CD4-positive, alpha-beta T cell treated with Interleukin-15 for 1 hour (primary cell): ENCODE measurements at regions not wholly inside any gene's neighbourhood (a gene's known extent, or its start where the extent isn't known, plus 50 kb on each side); places are given as distances from the start of the nearest gene placed in this dataset.

Source experiments
- DNase-seq: peaks from one replicate; pipeline ENCODE4 v3.0.0-alpha.2; 2020

- no peak for DNase-seq
Measured at GRCh38 chr6:54646069-54646950, 200.3 kb upstream of the FAM83B start.

DNA sequence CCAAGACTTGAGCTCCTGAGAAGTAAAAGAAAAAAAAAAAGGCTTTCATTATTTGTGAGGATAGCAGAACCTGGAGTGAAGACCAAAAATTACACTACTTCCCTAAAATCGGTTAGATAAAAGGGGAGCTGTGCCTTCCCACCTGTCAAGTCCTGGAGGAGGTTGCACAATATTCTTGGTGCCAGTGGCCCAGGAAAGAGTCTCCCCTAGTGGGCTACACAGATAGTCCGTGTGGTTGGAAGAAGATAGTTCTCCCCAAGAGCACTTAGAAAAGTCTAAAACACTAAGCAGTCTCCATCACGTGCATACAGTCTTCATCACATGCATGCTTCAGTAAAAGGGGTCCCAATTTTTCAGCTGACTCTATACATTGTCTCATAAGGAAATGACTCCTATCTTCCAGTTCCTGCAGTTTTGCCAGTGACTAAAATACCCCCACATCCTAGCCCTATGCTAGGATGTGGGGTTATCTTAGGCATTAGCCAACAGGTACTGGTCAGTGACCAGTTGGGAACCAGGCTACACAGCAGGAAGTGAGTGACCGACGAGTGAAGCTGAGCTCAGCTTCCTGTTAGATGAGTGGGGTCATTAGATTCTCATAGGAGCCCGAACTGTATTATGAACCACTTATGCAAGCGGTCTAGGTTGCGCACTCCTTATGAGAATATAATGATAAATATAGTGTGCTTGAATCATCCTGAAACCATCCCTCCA, 199.5 kb upstream of the FAM83B start:
- DNase-seq: no peak

- DNase-seq: no peak
Measured at GRCh38 chr6:54654381-54654780, 192.2 kb upstream of the FAM83B start.

DNA sequence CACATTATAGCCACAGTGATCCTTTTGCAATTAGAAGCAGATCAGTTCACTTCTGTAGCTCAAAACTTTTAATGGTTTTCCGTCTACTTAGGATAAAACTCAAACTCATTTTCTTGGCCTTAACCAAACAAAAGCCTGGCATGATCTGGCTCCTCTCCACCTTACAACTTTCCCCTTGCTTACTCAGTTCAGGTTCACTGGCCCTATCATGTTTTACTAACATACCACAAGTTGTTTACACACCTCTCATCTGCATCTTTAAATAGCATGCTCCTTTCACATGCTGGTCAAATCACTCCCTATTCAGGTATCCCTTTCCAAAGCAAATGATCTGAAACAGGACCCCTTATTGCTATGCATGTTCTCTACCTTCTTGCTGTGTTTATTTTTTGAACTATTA, 191.4 kb upstream of the FAM83B start:
- DNase-seq: no peak

DNA sequence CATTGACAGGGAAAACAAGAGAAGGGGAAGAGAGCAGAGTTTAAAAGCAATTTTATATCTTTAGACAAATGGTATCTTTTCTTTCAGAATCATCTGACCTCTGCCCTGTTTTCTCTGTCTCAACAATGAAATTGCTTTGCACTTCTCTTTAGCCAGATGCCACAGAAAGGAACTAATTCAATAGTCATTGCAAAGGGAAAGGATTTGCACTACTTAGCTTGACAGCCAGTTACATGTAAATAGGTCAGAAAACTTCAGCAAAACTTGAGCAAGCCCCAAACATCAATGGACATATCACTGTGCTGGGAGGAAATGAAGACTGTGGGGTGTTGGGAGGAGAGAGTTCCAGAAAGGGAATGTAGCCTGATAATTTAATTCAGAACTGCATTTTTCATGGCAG, 181.3 kb upstream of the FAM83B start:
- no peak for DNase-seq

DNA sequence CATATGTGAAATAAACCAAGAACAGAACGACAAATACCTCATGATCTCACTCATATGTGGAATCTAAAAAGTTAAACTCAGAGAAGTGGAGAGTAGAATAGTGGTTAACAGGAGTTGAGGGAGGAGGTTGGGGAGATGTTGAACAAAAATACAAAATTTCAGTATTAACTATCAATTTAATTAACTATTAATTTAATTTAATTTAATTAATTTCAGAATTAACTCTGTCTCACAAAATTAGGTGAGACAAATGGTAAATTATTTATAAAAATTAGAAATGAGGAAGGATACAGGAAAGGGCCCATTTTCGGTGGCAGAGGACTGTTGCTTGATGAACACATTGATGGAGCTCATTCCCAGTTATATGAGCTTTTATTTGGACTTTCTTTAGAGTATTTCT, 166.0 kb upstream of the FAM83B start:
- no peak for DNase-seq

- no peak for DNase-seq
Measured at GRCh38 chr6:54681267-54681666, 165.3 kb upstream of the FAM83B start.

GRCh38 chr6:54681987-54682386, 164.6 kb upstream of the FAM83B start:
- no peak for DNase-seq

DNA sequence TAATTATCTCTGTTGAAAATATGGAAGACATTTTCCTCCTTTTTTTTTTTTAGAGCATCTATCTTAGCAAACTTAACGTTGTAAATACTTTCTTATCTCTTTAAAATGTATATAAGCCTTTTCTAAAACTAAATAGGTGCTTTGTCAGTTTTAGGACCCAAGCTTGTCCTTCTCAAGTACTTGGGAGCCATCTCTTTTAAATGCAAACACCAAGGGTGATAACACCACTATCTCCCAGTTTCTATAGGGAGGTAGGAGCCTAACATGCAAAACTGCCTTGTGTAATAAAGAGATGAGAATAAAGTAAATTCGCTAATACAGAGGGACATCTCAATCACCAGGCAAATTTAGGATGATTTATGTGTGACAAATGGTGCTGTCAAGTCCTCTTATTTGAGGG, 157.0 kb upstream of the FAM83B start:
- DNase-seq: no peak

DNA sequence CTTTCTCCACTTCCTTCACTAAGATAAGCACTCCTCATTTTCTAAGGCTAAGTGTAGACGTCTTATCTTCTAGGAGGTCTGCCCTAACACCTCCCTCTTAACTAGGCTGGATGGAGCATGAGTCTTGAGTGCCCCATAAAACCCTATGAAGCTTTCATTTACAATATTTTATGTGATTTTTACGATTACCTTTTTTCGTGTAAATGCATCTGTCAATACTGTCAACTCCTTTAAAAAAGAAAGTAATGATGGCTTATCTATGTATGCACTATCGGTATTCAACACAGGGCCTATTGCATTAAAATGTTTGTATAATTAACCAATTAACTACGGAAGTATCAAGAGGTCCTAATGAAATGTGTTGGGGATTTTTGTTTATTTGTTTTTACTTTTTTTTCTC, 156.0 kb upstream of the FAM83B start:
- no peak for DNase-seq

GRCh38 chr6:54694928-54695532, 151.5 kb upstream of the FAM83B start:
- no peak for DNase-seq

DNA sequence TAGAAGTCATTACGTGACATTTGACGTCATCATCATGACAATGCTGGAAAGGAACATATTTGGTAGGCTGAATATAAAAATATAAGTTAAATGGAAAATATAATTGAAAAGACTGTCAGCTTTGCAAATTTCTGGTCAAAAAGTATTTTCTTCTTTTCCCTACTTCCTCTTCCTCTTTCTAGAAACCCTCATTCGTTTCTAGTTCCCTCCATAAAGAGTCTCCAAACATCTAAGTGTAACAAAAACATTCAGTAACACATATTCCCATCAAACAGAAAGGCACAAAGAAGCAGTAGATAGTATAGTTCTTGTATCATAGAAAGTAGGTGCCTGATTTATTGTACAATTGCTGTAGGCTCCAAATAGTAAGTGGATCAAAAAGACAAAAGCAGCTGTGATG, 150.8 kb upstream of the FAM83B start:
- no peak for DNase-seq

DNA sequence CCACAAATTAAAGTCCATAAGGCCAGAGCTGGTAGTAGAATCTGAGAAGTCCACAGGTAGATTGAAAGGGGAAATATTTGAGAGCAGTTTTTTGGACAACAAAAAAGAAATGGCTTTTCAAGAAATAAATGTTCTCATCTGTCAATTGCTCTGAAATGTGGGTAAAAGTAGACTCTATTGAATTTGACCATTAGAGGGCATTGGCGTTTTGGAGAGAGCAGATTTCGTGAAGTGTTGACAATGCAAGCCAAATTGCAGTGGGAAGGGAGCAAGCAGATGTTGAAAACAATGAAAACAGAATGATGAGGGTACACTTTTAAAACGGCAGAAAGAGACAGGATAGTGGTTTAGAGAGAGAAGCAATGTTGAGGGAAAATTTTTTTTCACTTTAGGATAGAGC, 149.1 kb upstream of the FAM83B start:
- DNase-seq: no peak

- no peak for DNase-seq
Measured at GRCh38 chr6:54698974-54699373, 147.6 kb upstream of the FAM83B start.

DNA sequence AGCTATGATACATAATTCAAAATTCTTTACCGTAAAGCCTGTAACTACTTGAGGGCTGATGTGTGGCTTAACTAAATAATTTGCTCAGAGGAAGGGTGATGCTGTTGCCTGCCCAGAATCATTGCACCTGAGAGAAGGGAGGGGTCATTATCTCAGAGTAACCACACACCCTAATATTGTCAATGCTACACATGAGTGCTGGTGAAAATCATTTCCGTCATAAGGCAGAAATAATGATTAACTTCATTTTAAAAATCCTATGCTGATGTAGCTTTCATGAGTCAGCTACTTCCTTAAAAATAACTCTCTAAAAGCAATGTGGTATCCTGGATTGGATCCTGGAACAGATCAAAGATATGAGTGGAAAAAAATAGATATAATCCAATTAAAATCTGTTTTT, 146.4 kb upstream of the FAM83B start:
- DNase-seq: no peak

- DNase-seq: no peak
Measured at GRCh38 chr6:54702772-54703171, 143.8 kb upstream of the FAM83B start.

DNA sequence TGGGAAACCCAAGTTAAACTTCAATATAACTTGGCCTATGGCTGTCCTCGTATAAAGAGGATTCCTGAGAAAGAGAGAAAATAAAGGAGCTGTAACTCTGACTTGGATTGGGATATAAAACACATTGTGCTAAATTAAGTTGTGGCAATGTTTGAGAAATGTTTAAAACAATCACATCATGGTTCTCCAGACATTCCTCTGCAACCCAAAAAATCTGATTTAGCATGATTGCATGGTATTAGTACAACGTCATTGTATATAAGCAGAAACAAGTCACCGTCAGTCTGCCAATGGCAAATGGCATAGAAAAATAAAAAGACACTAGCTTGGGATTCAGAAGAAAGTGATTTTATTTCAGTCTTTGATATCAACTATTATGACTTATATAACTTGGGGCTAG, 140.2 kb upstream of the FAM83B start:
- DNase-seq: no peak

GRCh38 chr6:54706844-54707605, 139.5 kb upstream of the FAM83B start:
- DNase-seq: no peak

- DNase-seq: no peak
Measured at GRCh38 chr6:54710456-54710855, 136.1 kb upstream of the FAM83B start.

DNA sequence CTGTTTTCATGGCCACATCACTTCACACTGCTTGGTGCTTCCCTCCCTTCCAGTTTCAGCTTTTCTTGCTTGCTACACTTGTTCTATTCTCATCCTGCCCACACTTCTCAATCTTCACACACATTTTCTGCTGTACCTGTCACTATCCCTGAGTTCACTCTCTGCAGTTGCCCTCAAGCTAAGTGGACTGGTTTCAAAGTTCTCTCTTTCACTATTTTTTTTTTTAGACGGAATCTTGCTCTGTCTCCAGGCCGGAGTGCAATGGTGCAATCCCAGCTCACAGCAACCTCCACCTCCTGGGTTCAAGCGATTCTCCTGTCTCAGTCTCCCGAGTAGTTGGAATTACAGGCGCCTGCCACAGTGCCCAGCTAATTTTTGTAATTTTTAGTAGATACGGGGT, 130.6 kb upstream of the FAM83B start:
- DNase-seq: no peak

DNA sequence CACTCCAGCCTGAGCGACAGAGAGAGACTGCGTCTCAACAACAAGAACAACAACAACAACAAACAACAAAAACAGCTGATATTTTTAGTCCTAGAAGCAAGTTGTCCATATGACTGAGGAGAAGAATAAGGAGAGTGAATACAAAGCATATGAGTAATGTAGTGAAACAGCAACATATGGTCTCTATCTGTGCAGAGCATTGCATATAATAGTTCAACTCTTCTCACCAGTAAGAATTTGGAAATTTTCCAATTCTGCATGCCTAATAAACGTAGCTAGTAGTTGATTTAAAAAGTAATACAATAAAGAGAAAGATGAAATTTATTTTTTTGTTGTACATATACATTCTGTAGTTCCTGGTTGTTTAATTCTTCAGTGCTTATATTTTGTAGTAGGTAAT, 129.7 kb upstream of the FAM83B start:
- DNase-seq: no peak

DNA sequence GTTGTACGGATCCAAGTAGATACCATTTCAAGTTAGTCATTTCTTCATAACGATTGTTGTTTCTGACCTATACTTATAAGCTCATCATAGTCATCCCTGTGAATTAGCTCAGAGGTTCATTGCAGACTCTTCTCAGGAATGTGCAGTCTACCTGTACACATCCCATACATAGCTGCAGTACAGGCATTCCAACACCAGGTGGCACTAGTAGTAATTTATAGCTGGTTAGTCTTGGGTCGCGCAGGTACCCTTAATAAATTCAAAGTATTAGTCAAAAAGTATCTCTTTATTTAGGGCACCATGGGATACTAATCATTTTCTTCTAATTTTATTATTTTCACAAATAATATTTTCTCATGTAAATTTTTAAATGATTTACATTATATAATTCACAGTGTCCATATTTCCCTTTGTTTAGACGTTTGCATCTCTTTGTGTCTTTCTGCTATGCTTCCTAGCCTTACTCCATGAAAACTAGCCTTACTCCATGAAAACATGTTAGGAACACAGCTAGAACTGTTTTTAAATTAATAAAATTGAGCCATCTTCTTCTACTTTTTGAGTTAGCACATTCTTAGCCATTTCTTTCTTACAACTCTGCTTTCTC, 128.6 kb upstream of the FAM83B start:
- no peak for DNase-seq

DNA sequence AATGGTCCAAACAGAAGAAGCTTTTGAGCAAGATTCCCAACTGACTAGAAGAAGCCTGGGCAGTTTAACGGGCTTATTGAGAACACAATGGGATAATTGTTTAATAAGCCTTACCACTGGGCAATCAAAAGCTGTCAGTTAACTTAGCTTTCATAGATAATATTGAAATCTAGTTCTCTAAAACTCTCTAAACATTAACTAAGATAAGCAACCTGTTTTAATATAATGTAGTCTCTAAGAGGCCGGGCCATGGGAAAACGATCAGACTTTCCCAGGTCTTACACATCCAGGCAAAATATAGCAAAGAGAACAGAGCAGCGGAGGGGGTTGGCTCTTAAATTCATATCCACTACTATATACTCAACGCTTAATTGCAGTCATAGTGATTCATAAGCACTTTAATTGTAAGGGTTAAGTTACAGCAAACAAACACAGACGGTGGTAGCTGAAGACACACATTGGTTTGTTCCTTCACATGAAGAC, 128.0 kb upstream of the FAM83B start:
- no peak for DNase-seq
